Osteoblast (primary cell): ENCODE measurements at regions not wholly inside any gene's neighbourhood (a gene's known extent, or its start where the extent isn't known, plus 50 kb on each side); places are given as distances from the start of the nearest gene placed in this dataset.

Experiments
- DNase-seq: peaks from one replicate; pipeline ENCODE4 v3.0.0; 2011; ENCODE audit warnings: low spot score, mixed read lengths; ENCODE audit not compliant: insufficient read length; ENCODE audit errors: missing footprints
- H2AFZ ChIP-seq: 2 replicates; pipeline ENCODE4 v1.6.0; 2011; ENCODE audit warnings: mild to moderate bottlenecking, low read length
- H3K27ac ChIP-seq: 2 replicates; pipeline ENCODE4 v1.5.1; 2011; ENCODE audit warnings: mild to moderate bottlenecking, low read depth, low read length, moderate library complexity
- H3K27me3 ChIP-seq: 2 replicates; pipeline ENCODE4 v1.6.0; 2012; ENCODE audit warnings: mild to moderate bottlenecking, control low read depth, inconsistent platforms, low read length, moderate library complexity; ENCODE audit not compliant: insufficient read depth
- H3K36me3 ChIP-seq: 2 replicates; pipeline ENCODE4 v1.5.1; 2011; ENCODE audit warnings: mild to moderate bottlenecking, low read length, control low read depth, moderate library complexity; ENCODE audit not compliant: insufficient read depth
- H3K4me1 ChIP-seq: 2 replicates; pipeline ENCODE4 v1.5.1; 2011; ENCODE audit warnings: mild to moderate bottlenecking, low read length, control low read depth, moderate library complexity; ENCODE audit not compliant: insufficient read depth
- H3K4me2 ChIP-seq: 2 replicates; pipeline ENCODE4 v1.6.0; 2011; ENCODE audit warnings: mild to moderate bottlenecking, low read length; ENCODE audit not compliant: insufficient read depth
- H3K4me3 ChIP-seq: fragments of 200-600 bp; sonication (generic); 3 replicates; pipeline ENCODE4 v1.5.1; 2012; ENCODE audit warnings: mild to moderate bottlenecking, low read length, inconsistent platforms; ENCODE audit not compliant: insufficient read depth
- H3K79me2 ChIP-seq: 2 replicates; pipeline ENCODE4 v1.6.0; 2012; ENCODE audit warnings: mild to moderate bottlenecking, low read length, control low read depth, inconsistent platforms; ENCODE audit not compliant: insufficient read depth
- H3K9me3 ChIP-seq: 2 replicates; pipeline ENCODE4 v1.5.1; 2011; ENCODE audit warnings: low read depth, low read length, control low read depth
- H4K20me1 ChIP-seq: 2 replicates; pipeline ENCODE4 v1.6.0; 2012; ENCODE audit warnings: mild to moderate bottlenecking, low read length, control low read depth; ENCODE audit not compliant: insufficient read depth
- TF ChIP-seq, protein P1 (sequence below): IDR thresholded peaks from 2 replicates; pipeline ENCODE4 v1.5.1; 2011; ENCODE audit warnings: mild to moderate bottlenecking, low read depth, low read length, moderate library complexity; ENCODE audit errors: extremely low read depth

GRCh38 chr12:25755971-25756260, 202.6 kb upstream of the RASSF8 start:
- Histone ChIP-seq H3K9me3 (no peaks in the 10 kb centered on the region), H4K20me1 (no peaks in the 10 kb centered on the region), H3K27ac (no peak overlapping the region), H3K4me1 (no peaks in the 10 kb centered on the region), H3K27me3 (no peaks in the 10 kb centered on the region), H3K79me2 (no peaks in the 10 kb centered on the region), H2AFZ (no peak overlapping the region), H3K4me2 (no peak overlapping the region), H3K4me3 (no peak overlapping the region), H3K36me3 (no peaks in the 10 kb centered on the region)
- DNase-seq, result no peak
- TF ChIP-seq, protein P1, sequence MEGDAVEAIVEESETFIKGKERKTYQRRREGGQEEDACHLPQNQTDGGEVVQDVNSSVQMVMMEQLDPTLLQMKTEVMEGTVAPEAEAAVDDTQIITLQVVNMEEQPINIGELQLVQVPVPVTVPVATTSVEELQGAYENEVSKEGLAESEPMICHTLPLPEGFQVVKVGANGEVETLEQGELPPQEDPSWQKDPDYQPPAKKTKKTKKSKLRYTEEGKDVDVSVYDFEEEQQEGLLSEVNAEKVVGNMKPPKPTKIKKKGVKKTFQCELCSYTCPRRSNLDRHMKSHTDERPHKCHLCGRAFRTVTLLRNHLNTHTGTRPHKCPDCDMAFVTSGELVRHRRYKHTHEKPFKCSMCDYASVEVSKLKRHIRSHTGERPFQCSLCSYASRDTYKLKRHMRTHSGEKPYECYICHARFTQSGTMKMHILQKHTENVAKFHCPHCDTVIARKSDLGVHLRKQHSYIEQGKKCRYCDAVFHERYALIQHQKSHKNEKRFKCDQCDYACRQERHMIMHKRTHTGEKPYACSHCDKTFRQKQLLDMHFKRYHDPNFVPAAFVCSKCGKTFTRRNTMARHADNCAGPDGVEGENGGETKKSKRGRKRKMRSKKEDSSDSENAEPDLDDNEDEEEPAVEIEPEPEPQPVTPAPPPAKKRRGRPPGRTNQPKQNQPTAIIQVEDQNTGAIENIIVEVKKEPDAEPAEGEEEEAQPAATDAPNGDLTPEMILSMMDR, result no peak

- Histone ChIP-seq H3K79me2 (no peaks in the 10 kb centered on the region), H3K9me3 (no peaks in the 10 kb centered on the region), H3K27me3 (no peaks in the 10 kb centered on the region), H3K4me1 (no peaks in the 10 kb centered on the region), H3K27ac (no peak overlapping the region), H3K36me3 (no peaks in the 10 kb centered on the region), H2AFZ (no peak overlapping the region), H3K4me3 (no peak overlapping the region), H3K4me2 (no peak overlapping the region), H4K20me1 (no peaks in the 10 kb centered on the region)
- TF ChIP-seq, protein P1, result no peak
- DNase-seq, result no peak
Measured at GRCh38 chr12:25757037-25757665, 201.3 kb upstream of the RASSF8 start.

GRCh38 chr12:25759752-25760151, 198.7 kb upstream of the RASSF8 start:
- Histone ChIP-seq H3K4me2 (no peak overlapping the region), H3K4me1 (peaks cover 5% of the 10 kb centered on the region), H3K36me3 (no peaks in the 10 kb centered on the region), H3K4me3 (no peak overlapping the region), H3K79me2 (no peaks in the 10 kb centered on the region), H2AFZ (no peak overlapping the region), H4K20me1 (no peaks in the 10 kb centered on the region), H3K27me3 (no peaks in the 10 kb centered on the region), H3K9me3 (no peaks in the 10 kb centered on the region), H3K27ac (no peak overlapping the region)
- TF ChIP-seq, protein P1, result no peak
- DNase-seq, result no peak

DNA sequence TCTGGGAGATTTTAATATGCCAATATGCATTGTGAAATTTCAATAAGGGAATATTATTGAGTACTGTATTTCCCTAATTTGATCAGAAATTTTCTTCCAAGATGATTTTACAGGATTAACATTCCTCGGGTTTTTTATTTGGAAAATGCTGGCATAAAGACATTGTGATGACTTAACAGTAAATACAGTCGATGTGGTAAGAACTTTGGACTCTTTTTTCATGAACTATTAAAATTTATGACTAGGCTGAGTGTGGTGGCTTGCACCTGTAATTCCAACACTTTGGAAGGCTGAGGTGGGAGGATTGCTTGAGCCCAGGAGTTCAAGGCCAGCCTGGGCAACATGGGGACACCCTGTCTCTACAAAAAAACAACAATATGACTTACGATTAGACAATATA, 197.1 kb upstream of the RASSF8 start:
- no peaks in the 10 kb centered on the region for H3K9me3 ChIP-seq
- TF ChIP-seq, protein P1, result no peak
- H3K36me3 ChIP-seq, result no peaks in the 10 kb centered on the region
- no peak overlapping the region for H3K27ac ChIP-seq
- no peaks in the 10 kb centered on the region for H3K27me3 ChIP-seq
- no peak overlapping the region for H3K4me3 ChIP-seq
- no peak for DNase-seq
- no peak overlapping the region for H3K4me2 ChIP-seq
- H2AFZ ChIP-seq, result no peak overlapping the region
- no peaks in the 10 kb centered on the region for H4K20me1 ChIP-seq
- peaks cover 12% of the 10 kb centered on the region for H3K4me1 ChIP-seq
- H3K79me2 ChIP-seq, result no peaks in the 10 kb centered on the region
